H9 (cell line): ENCODE measurements at regions not wholly inside any gene's neighbourhood (a gene's known extent, or its start where the extent isn't known, plus 50 kb on each side); places are given as distances from the start of the nearest gene placed in this dataset.

Source experiments
- DNase-seq: peaks from one replicate; pipeline ENCODE4 v3.0.0-alpha.2; 2017
- H2AFZ ChIP-seq: one replicate; pipeline ENCODE4 v1.6.1; 2013; ENCODE audit warnings: mild to moderate bottlenecking, low read length, control low read depth, moderate library complexity
- H2AK5ac ChIP-seq: 2 replicates; pipeline ENCODE4 v1.6.1; 2013; ENCODE audit warnings: low read length, control low read depth, mixed read lengths; ENCODE audit not compliant: insufficient read length
- H2BK120ac ChIP-seq: one replicate; pipeline ENCODE4 v1.6.1; 2013; ENCODE audit warnings: low read depth, mild to moderate bottlenecking, low read length, control low read depth, inconsistent platforms; ENCODE audit not compliant: poor library complexity, severe bottlenecking
- H2BK12ac ChIP-seq: 2 replicates; pipeline ENCODE4 v1.6.1; 2013; ENCODE audit warnings: low read length, control low read depth, mixed read lengths, low read depth; ENCODE audit not compliant: insufficient read length
- H2BK15ac ChIP-seq: 2 replicates; pipeline ENCODE4 v1.6.1; 2013; ENCODE audit warnings: low read depth, low read length, control low read depth
- H2BK20ac ChIP-seq: one replicate; pipeline ENCODE4 v1.6.1; 2013; ENCODE audit warnings: low read depth, mild to moderate bottlenecking, low read length, control low read depth, inconsistent platforms; ENCODE audit not compliant: poor library complexity, severe bottlenecking
- H2BK5ac ChIP-seq: 2 replicates; pipeline ENCODE4 v1.6.1; 2013; ENCODE audit warnings: low read length, control low read depth, mixed read lengths; ENCODE audit not compliant: insufficient read length
- H3K14ac ChIP-seq: 2 replicates; pipeline ENCODE4 v1.6.1; 2013; ENCODE audit warnings: low read length, control low read depth; ENCODE audit not compliant: insufficient read depth
- H3K18ac ChIP-seq: 2 replicates; pipeline ENCODE4 v1.6.1; 2013; ENCODE audit warnings: low read depth, mild to moderate bottlenecking, mixed read lengths, low read length, control low read depth; ENCODE audit not compliant: insufficient read length
- H3K23ac ChIP-seq: 2 replicates; pipeline ENCODE4 v1.6.1; 2013; ENCODE audit warnings: low read length, control low read depth, mixed read lengths, low read depth; ENCODE audit not compliant: insufficient read length
- H3K23me2 ChIP-seq: 2 replicates; pipeline ENCODE4 v1.6.1; 2013; ENCODE audit warnings: low read depth, mild to moderate bottlenecking, mixed read lengths, low read length, control low read depth; ENCODE audit not compliant: insufficient read length, poor library complexity, severe bottlenecking
- H3K27ac ChIP-seq: 2 replicates; pipeline ENCODE4 v1.5.1; 2013; ENCODE audit warnings: low read length, control low read depth, mixed read lengths, low read depth; ENCODE audit not compliant: insufficient read length
- H3K27me3 ChIP-seq: 2 replicates; pipeline ENCODE4 v1.6.1; 2013; ENCODE audit warnings: low read length, control low read depth, inconsistent platforms; ENCODE audit not compliant: insufficient read depth
- H3K4ac ChIP-seq: 2 replicates; pipeline ENCODE4 v1.6.1; 2013; ENCODE audit warnings: low read depth, mild to moderate bottlenecking, control low read depth, inconsistent platforms, low read length, moderate library complexity
- H3K4me1 ChIP-seq: 2 replicates; pipeline ENCODE4 v1.6.1; 2013; ENCODE audit warnings: low read length, control low read depth, inconsistent platforms; ENCODE audit not compliant: insufficient read depth
- H3K4me2 ChIP-seq: 2 replicates; pipeline ENCODE4 v1.6.1; 2013; ENCODE audit warnings: low read length, control low read depth, mixed read lengths; ENCODE audit not compliant: insufficient read length, insufficient read depth
- H3K56ac ChIP-seq: 2 replicates; pipeline ENCODE4 v1.6.1; 2013; ENCODE audit warnings: low read depth, mild to moderate bottlenecking, mixed read lengths, low read length, control low read depth; ENCODE audit not compliant: insufficient read length
- H3K79me1 ChIP-seq: 2 replicates; pipeline ENCODE4 v1.6.1; 2013; ENCODE audit warnings: low read depth, mild to moderate bottlenecking, moderate library complexity, low read length, control low read depth, inconsistent platforms; ENCODE audit not compliant: insufficient read depth, poor library complexity, severe bottlenecking
- H3K79me2 ChIP-seq: 2 replicates; pipeline ENCODE4 v1.6.1; 2013; ENCODE audit warnings: low read length, control low read depth, inconsistent platforms; ENCODE audit not compliant: insufficient read depth
- H3K9ac ChIP-seq: 2 replicates; pipeline ENCODE4 v1.6.1; 2013; ENCODE audit warnings: low read length, control low read depth, mixed read lengths; ENCODE audit not compliant: insufficient read length; ENCODE audit errors: extremely low read depth
- H3K9me3 ChIP-seq: one replicate; pipeline ENCODE4 v1.6.1; 2013; ENCODE audit warnings: low read depth, low read length, inconsistent platforms; ENCODE audit not compliant: control insufficient read depth
- H3T11ph ChIP-seq: one replicate; pipeline ENCODE4 v1.6.1; 2013; ENCODE audit warnings: mild to moderate bottlenecking, low read length, control low read depth, inconsistent platforms
- H4K20me1 ChIP-seq: one replicate; pipeline ENCODE4 v1.6.1; 2013; ENCODE audit not compliant: control insufficient read depth, insufficient read length, insufficient read depth
- H4K5ac ChIP-seq: 2 replicates; pipeline ENCODE4 v1.6.1; 2013; ENCODE audit warnings: low read depth, mild to moderate bottlenecking, mixed read lengths, low read length, control low read depth; ENCODE audit not compliant: insufficient read length
- H4K8ac ChIP-seq: replicated peaks from 2 replicates; pipeline ENCODE4 v1.6.1; 2013; ENCODE audit warnings: low read length, control low read depth, mixed read lengths, low read depth; ENCODE audit not compliant: insufficient read length
- H4K91ac ChIP-seq: 2 replicates; pipeline ENCODE4 v1.6.1; 2013; ENCODE audit warnings: low read depth, mild to moderate bottlenecking, moderate library complexity, mixed read lengths, low read length, control low read depth; ENCODE audit not compliant: insufficient read length
- H3K27ac Mint-ChIP-seq, 3 experiments: 2 replicates in 2 of 3; 3 replicates in 1 of 3; pipeline ENCODE4 v1.8.0; 2020 to 2021; ENCODE audit warnings: mixed read lengths in 3 of 3, mild to moderate bottlenecking in 1 of 3, moderate library complexity in 1 of 3
- H3K27me3 Mint-ChIP-seq: 2 replicates; pipeline ENCODE4 v1.8.0; 2021; ENCODE audit warnings: low read depth, mild to moderate bottlenecking, moderate library complexity, mixed read lengths
- H3K36me3 Mint-ChIP-seq, 3 experiments: 2 replicates in 2 of 3; 3 replicates in 1 of 3; pipeline ENCODE4 v1.8.0; 2020 to 2021; ENCODE audit warnings: low read depth in 3 of 3, mixed read lengths in 3 of 3; ENCODE audit not compliant: insufficient read depth in 1 of 3
- H3K4me1 Mint-ChIP-seq, 2 experiments: 2 replicates each; pipeline ENCODE4 v1.8.0; 2020; ENCODE audit warnings: mixed read lengths in 2 of 2
- H3K4me3 Mint-ChIP-seq, 2 experiments: 2 replicates in 1 of 2; 3 replicates in 1 of 2; pipeline ENCODE4 v1.8.0; 2020 to 2021; ENCODE audit warnings: mild to moderate bottlenecking in 2 of 2, mixed read lengths in 2 of 2, moderate library complexity in 1 of 2
- H3K9me3 Mint-ChIP-seq, 2 experiments: 2 replicates in 1 of 2; 3 replicates in 1 of 2; pipeline ENCODE4 v1.8.0; 2020; ENCODE audit warnings: mild to moderate bottlenecking in 2 of 2, mixed read lengths in 2 of 2, moderate library complexity in 1 of 2
- WGBS: extraction: QIAGEN DNeasy Blood & Tissue Kit; methylation state at CpG from one replicate; pipeline ENCODE4 v1.1.7; 2013; ENCODE audit warnings: missing lambda C conversion rate, low lambda C conversion rate, mixed read lengths; ENCODE audit not compliant: insufficient read length; ENCODE audit errors: extremely low coverage; 5-methylcytosine and 5-hydroxymethylcytosine counted together
- TF ChIP-seq, protein P1 (sequence below): fragments of 200-600 bp; sonication (generic); conservative IDR thresholded peaks from 3 replicates; pipeline ENCODE4 v1.8.0; 2021; ENCODE audit warnings: antibody characterized with exemption, mild to moderate bottlenecking

DNA sequence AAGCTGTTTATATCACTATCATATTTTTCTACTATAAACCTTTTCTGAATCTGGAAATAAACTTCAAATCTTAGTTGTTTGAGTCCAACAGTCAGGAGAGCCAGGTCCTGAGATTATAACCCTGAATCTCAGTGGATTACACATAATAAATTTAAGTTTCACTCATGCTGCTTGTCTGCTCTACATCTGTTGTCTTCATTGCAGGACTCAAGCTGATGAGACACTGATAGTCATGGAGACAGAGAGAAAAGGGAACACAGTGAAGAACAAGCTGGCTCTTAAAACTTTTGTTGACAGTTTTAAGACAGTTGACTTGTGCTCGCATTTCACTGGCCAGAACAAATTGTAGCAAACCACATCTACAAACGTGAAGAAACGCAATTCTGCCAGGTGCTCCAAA, 327.0 kb upstream of the CTSO start:
- Histone ChIP-seq H2BK15ac (no peak overlapping the region), H3K9me3 (no peaks in the 10 kb centered on the region), H3K56ac (no peak overlapping the region), H3K14ac (no peak overlapping the region), H3K23me2 (no peaks in the 10 kb centered on the region), H2BK5ac (no peak overlapping the region), H2AFZ (no peak overlapping the region), H3K79me2 (no peaks in the 10 kb centered on the region), H3K4ac (no peak overlapping the region), H4K91ac (no peak overlapping the region), H3K27ac (no peak overlapping the region), H2BK12ac (no peak overlapping the region), H3K18ac (no peak overlapping the region), H2BK120ac (no peak overlapping the region), H3K4me1 (no peaks in the 10 kb centered on the region), H3T11ph (no peak overlapping the region), H3K79me1 (no peaks in the 10 kb centered on the region), H3K4me2 (no peak overlapping the region), H4K8ac (no peak overlapping the region), H4K20me1 (no peaks in the 10 kb centered on the region), H3K9ac (no peak overlapping the region), H3K27me3 (no peaks in the 10 kb centered on the region), H4K5ac (no peak overlapping the region), H2AK5ac (no peak overlapping the region), H3K23ac (no peak overlapping the region), H2BK20ac (no peak overlapping the region)
- Mint-ChIP-seq H3K36me3 (peaks cover 0 to 5% (median 0%) of the 10 kb centered on the region in 3 experiments; a peak in 2 of 7 replicates), H3K27ac (no peak overlapping the region), H3K4me1 (no peaks in the 10 kb centered on the region), H3K9me3 (peaks cover 0 to 3% of the 10 kb centered on the region in 2 experiments; a peak in 3 of 5 replicates), H3K4me3 (no peak overlapping the region), H3K27me3 (no peaks in the 10 kb centered on the region)
- no CpG with 5 or more reads among the region's 3 CpGs for WGBS
- DNase-seq = no peak
- TF ChIP-seq, protein P1, sequence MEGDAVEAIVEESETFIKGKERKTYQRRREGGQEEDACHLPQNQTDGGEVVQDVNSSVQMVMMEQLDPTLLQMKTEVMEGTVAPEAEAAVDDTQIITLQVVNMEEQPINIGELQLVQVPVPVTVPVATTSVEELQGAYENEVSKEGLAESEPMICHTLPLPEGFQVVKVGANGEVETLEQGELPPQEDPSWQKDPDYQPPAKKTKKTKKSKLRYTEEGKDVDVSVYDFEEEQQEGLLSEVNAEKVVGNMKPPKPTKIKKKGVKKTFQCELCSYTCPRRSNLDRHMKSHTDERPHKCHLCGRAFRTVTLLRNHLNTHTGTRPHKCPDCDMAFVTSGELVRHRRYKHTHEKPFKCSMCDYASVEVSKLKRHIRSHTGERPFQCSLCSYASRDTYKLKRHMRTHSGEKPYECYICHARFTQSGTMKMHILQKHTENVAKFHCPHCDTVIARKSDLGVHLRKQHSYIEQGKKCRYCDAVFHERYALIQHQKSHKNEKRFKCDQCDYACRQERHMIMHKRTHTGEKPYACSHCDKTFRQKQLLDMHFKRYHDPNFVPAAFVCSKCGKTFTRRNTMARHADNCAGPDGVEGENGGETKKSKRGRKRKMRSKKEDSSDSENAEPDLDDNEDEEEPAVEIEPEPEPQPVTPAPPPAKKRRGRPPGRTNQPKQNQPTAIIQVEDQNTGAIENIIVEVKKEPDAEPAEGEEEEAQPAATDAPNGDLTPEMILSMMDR = no peak
